SH-SY5Y (cell line): ENCODE measurements at regions not wholly inside any gene's neighbourhood (a gene's known extent, or its start where the extent isn't known, plus 50 kb on each side); places are given as distances from the start of the nearest gene placed in this dataset.

Experiments
- GATA2 ChIP-seq: IDR thresholded peaks from 2 replicates; pipeline ENCODE4 v1.6.1; 2011; ENCODE audit warnings: mild to moderate bottlenecking, low read depth, low read length
- GATA3 ChIP-seq: IDR thresholded peaks from 2 replicates; pipeline ENCODE4 v1.6.1; 2011; ENCODE audit warnings: low read depth, mild to moderate bottlenecking, low read length, moderate library complexity

- TF ChIP-seq GATA2 = no peak
- no peak for TF ChIP-seq GATA3
These were observed 298.2 kb downstream of the DOK5 start for GRCh38 chr20:54773643-54774000.
